ENCODE measurements at regions not wholly inside any gene's neighbourhood (a gene's known extent, or its start where the extent isn't known, plus 50 kb on each side); places are given as distances from the start of the nearest gene placed in this dataset.

DNA sequence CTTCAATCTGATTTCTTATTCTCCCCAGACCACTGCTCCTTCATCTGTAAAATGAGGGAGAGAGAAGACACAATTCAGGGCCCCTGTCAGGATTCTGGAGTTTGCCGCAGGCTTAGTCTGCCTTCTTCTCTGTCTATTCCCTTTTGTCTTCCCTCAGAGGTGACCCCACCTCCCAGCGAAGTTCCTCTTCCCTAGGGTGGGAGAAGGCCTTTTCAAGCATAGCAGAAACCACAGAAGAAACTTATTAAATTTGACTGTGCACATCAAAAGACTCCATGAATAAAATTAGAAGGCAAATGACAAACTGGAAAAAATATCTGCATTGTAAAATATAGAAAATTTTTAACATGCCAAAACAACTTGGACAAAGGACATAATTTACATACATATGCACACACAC, 148.8 kb downstream of the HNRNPD start:
- Mint-ChIP-seq H3K36me3 (ENCODE audit: low read depth) (no peaks in the 10 kb centered on the region), H3K4me3 (no peak overlapping the region), H3K9me3 (peaks cover 3% of the 10 kb centered on the region), H3K4me1 (ENCODE audit: low read depth) (peaks cover 8% of the 10 kb centered on the region), H3K27ac (no peak overlapping the region), H3K27me3 (peaks cover 3% of the 10 kb centered on the region)
- no peak for DNase-seq

- H3K4me3 Mint-ChIP-seq = no peak overlapping the region
- H3K27me3 Mint-ChIP-seq = peaks cover 3% of the 10 kb centered on the region
- no peaks in the 10 kb centered on the region for H3K36me3 Mint-ChIP-seq (ENCODE audit: low read depth)
- no peak for DNase-seq
- peaks cover 8% of the 10 kb centered on the region for H3K4me1 Mint-ChIP-seq (ENCODE audit: low read depth)
- H3K9me3 Mint-ChIP-seq = peaks cover 3% of the 10 kb centered on the region
- no peak overlapping the region for H3K27ac Mint-ChIP-seq
Measured at GRCh38 chr4:82223715-82224114, 150.1 kb downstream of the HNRNPD start.

- H3K4me1 Mint-ChIP-seq (ENCODE audit: low read depth) = peaks cover 8% of the 10 kb centered on the region
- H3K27me3 Mint-ChIP-seq = no peaks in the 10 kb centered on the region
- no peak overlapping the region for H3K27ac Mint-ChIP-seq
- no peaks in the 10 kb centered on the region for H3K36me3 Mint-ChIP-seq (ENCODE audit: low read depth)
- no peak for DNase-seq
- peaks cover 3% of the 10 kb centered on the region for H3K9me3 Mint-ChIP-seq
- no peak overlapping the region for H3K4me3 Mint-ChIP-seq
Measured at GRCh38 chr4:82219346-82219745, 154.4 kb downstream of the HNRNPD start.

- no peak for DNase-seq
- peaks cover 11% of the 10 kb centered on the region for H3K4me1 Mint-ChIP-seq (ENCODE audit: low read depth)
- no peak overlapping the region for H3K27ac Mint-ChIP-seq
- H3K36me3 Mint-ChIP-seq (ENCODE audit: low read depth) = no peaks in the 10 kb centered on the region
- no peaks in the 10 kb centered on the region for H3K27me3 Mint-ChIP-seq
- peaks cover 3% of the 10 kb centered on the region for H3K9me3 Mint-ChIP-seq
- no peak overlapping the region for H3K4me3 Mint-ChIP-seq
Measured at GRCh38 chr4:82217986-82218715, 155.6 kb downstream of the HNRNPD start.

GRCh38 chr4:82216219-82216618, 157.6 kb downstream of the HNRNPD start:
- Mint-ChIP-seq H3K27ac (no peak overlapping the region), H3K27me3 (no peaks in the 10 kb centered on the region), H3K4me3 (no peak overlapping the region)

DNA sequence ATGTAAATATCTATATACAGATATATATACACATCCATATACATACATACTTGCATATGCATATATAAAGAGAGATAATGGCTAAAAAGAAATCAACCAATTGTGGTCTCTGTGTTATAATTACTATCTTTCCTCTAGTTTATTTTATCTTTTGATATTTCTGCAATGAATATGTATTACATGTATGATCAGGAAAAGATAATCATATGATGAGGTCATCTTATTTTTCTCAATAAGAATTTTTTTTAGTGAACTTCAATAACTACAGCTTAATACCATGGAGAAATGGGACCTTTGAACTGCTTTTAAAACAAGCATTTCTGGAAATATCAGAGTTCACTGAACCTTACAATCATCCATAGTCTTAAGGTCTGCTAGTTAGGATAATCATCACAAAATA, 158.0 kb downstream of the HNRNPD start:
- H3K4me3 Mint-ChIP-seq = no peak overlapping the region
- H3K27me3 Mint-ChIP-seq = no peaks in the 10 kb centered on the region
- no peaks in the 10 kb centered on the region for H3K9me3 Mint-ChIP-seq
- H3K36me3 Mint-ChIP-seq (ENCODE audit: low read depth) = no peaks in the 10 kb centered on the region
- no peak overlapping the region for H3K27ac Mint-ChIP-seq
- no peak for DNase-seq
- H3K4me1 Mint-ChIP-seq (ENCODE audit: low read depth) = peaks cover 15% of the 10 kb centered on the region

More at GRCh38 chr4:82216219-82216618, 157.6 kb downstream of the HNRNPD start:
- Mint-ChIP-seq H3K4me1 (ENCODE audit: low read depth) (peaks cover 15% of the 10 kb centered on the region), H3K9me3 (no peaks in the 10 kb centered on the region), H3K36me3 (ENCODE audit: low read depth) (no peaks in the 10 kb centered on the region)
- no peak for DNase-seq

DNA sequence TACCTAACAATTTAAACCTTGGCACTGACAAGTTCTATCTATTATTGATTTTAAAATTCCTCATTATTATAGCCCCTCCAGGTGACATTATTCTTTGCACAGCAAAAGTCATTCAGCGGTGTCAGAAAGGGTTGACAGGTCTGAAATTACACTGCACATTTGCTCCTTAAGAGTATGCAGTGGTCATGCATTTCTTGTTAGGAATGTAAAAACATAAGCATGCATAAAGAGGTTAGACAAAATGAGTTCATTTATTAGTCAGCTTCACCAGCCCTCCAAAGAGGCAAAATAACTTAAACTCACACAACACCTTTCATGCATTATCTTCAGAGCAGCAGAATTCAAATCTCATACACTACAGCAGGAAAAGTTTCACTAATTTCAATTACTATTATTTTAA, 158.8 kb downstream of the HNRNPD start:
- Mint-ChIP-seq H3K36me3 (ENCODE audit: low read depth) (no peaks in the 10 kb centered on the region), H3K4me3 (no peak overlapping the region), H3K27me3 (no peaks in the 10 kb centered on the region), H3K27ac (no peak overlapping the region), H3K4me1 (ENCODE audit: low read depth) (peaks cover 15% of the 10 kb centered on the region), H3K9me3 (no peaks in the 10 kb centered on the region)
- DNase-seq = no peak

GRCh38 chr4:82213485-82214417, 160.0 kb downstream of the HNRNPD start:
- no peak for DNase-seq
- H3K4me1 Mint-ChIP-seq (ENCODE audit: low read depth) = peaks cover 15% of the 10 kb centered on the region
- H3K36me3 Mint-ChIP-seq (ENCODE audit: low read depth) = no peaks in the 10 kb centered on the region
- no peaks in the 10 kb centered on the region for H3K27me3 Mint-ChIP-seq
- no peak overlapping the region for H3K27ac Mint-ChIP-seq
- no peaks in the 10 kb centered on the region for H3K9me3 Mint-ChIP-seq
- no peak overlapping the region for H3K4me3 Mint-ChIP-seq

DNA sequence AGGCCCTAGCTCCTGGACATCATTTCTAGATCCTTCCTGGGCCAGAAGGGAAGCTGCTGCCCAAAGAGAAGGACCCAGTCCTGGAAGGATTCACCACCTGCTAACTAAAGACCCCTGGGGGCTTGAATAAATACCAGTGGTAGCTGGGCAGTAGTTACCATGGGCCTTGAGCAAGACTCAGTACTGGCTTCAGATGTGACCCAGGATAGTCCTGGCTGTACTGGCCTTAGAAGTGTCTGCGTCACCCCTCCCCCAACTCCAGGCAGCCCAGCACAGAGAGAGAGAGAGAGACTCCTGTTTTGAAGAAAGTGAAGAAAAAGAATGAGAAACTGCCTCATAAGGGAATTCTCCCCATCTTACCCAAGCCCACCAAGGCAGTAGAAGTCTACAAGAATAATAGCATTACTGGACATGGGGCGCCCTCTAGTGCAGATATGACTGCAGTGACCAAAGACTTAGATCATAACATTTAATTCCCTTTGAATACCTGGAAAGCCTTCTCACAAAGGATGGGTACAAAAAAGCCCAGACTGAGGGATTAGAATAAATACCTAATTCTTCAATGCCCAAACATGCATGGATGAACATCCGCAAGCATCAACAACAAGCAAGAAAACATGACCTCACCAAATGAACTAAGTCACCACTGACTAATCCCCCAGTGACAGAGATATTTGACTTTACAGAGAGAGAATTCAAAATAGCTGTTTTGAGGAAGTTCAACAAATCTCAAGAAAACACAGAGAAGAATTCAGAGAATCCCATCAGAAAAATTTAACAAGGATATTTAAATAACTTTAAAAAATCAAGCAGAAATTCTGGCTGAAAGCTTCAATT, 171.8 kb downstream of the HNRNPD start:
- Mint-ChIP-seq H3K27ac (no peak overlapping the region), H3K4me1 (ENCODE audit: low read depth) (no peaks in the 10 kb centered on the region), H3K36me3 (ENCODE audit: low read depth) (no peaks in the 10 kb centered on the region), H3K27me3 (peaks cover 7% of the 10 kb centered on the region), H3K4me3 (no peak overlapping the region), H3K9me3 (no peaks in the 10 kb centered on the region)
- DNase-seq = peak; percentile 43

DNA sequence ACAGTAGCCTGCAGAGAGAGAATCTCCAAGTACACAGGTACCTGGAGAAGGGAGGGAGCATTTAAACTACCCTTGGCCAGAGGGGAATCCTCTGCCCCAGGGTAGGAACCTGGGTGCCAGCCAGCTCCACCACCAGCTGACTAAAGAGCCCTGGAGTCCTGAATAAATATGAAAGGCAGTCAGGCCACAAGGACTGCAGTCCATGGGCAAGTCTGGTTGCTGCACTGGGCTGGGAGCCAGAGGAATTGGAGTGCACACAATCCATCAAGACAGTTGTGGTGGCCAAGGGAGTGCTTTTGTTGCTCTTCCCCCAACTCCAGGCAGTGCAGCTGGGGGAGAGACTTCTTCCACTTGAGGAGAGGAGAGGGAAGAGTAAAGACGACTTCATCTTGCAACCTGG, 172.5 kb downstream of the HNRNPD start:
- Mint-ChIP-seq H3K27me3 (peaks cover 7% of the 10 kb centered on the region), H3K9me3 (no peaks in the 10 kb centered on the region), H3K4me1 (ENCODE audit: low read depth) (no peaks in the 10 kb centered on the region), H3K27ac (no peak overlapping the region), H3K4me3 (no peak overlapping the region), H3K36me3 (ENCODE audit: low read depth) (no peaks in the 10 kb centered on the region)
- DNase-seq = no peak

DNA sequence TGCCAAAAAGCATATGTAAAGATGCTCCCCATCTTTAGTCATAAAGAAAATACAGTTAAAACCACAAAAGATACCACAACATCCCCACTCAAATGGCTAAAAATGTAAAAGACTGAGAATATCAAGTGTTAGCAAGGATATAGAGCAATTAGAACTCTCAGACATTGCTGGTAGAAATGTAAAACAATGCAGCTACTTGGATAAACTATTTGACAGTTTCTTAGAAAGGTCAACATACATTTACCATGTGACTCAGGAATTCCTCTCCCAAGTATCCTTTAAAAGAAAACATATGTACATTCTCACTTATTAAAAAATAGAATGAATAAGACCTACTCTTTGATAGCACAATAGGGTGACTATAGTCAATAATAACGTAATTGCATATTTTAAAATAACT, 173.7 kb downstream of the HNRNPD start:
- Mint-ChIP-seq H3K4me3 (no peak overlapping the region), H3K27me3 (peaks cover 7% of the 10 kb centered on the region), H3K36me3 (ENCODE audit: low read depth) (no peaks in the 10 kb centered on the region), H3K4me1 (ENCODE audit: low read depth) (no peaks in the 10 kb centered on the region), H3K9me3 (no peaks in the 10 kb centered on the region), H3K27ac (no peak overlapping the region)
- DNase-seq = no peak

- Mint-ChIP-seq H3K27me3 (no peaks in the 10 kb centered on the region), H3K4me3 (no peak overlapping the region), H3K36me3 (ENCODE audit: low read depth) (no peaks in the 10 kb centered on the region), H3K9me3 (no peaks in the 10 kb centered on the region), H3K27ac (no peak overlapping the region), H3K4me1 (ENCODE audit: low read depth) (no peaks in the 10 kb centered on the region)
- no peak for DNase-seq
Measured at GRCh38 chr4:82194329-82194728, 179.5 kb downstream of the HNRNPD start.

DNA sequence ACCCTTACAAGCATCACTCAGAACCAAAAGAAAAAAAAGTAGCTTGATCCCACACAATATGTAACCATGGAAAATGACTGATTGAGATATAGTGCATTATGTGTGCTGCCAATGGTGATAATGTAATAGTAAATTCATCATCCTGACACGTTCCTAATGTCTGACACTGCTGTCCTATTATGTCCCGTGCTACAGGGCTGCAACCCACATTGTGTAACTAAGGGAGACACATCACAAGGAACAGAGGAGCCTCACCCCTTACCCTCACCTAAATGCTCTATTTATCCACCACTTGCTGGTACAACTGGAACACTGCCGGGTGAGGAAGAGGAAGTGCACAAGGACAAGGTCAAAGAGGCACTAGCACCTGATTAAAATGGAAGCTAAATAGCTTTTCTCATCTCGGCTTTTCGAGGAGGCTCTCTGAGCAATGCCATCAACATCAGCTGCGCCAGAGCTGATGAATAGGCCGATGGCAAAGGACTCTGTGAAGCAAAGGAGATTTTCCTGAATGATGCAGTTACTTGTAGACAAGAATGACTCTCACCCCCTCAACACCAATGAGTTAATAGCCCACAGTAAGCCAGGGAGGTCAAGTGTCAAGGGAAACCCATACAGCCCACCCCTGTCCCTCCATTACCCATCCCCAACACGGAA, 181.6 kb downstream of the HNRNPD start:
- Mint-ChIP-seq H3K27me3 (no peaks in the 10 kb centered on the region), H3K36me3 (ENCODE audit: low read depth) (no peaks in the 10 kb centered on the region), H3K9me3 (no peaks in the 10 kb centered on the region), H3K27ac (no peak overlapping the region), H3K4me1 (ENCODE audit: low read depth) (no peaks in the 10 kb centered on the region), H3K4me3 (no peak overlapping the region)
- DNase-seq = no peak

DNA sequence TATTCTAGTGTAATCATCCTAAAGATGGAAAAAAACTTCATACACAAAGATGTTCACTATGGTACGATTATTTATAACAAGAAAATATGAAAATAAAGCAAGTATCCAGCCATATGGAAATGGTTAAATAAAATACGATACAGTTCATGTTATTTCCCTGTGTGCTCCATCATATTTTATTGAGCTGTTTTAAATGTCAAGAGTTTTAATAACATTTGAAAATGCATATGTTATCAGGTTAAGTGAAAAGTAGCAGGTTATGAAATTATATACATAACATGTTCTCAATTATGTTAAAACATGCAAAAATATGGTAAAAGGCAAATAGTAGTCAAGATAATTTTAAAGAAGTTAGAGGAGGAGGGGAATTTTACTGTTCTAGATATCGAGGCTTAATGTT, 192.0 kb downstream of the HNRNPD start:
- Mint-ChIP-seq H3K36me3 (ENCODE audit: low read depth) (no peaks in the 10 kb centered on the region), H3K4me1 (ENCODE audit: low read depth) (no peaks in the 10 kb centered on the region), H3K27ac (no peak overlapping the region), H3K4me3 (no peak overlapping the region), H3K27me3 (peaks cover 3% of the 10 kb centered on the region), H3K9me3 (peaks cover 2% of the 10 kb centered on the region)
- DNase-seq = no peak
